Dermis blood vessel endothelial cell (primary cell): ENCODE measurements at regions not wholly inside any gene's neighbourhood (a gene's known extent, or its start where the extent isn't known, plus 50 kb on each side); places are given as distances from the start of the nearest gene placed in this dataset.
"Not testable (repeated sequence)": the region's sequence is repeated elsewhere in the genome, so short reads cannot be mapped to it uniquely, and the experiment has no call there.

ENCODE experiments used
- DNase-seq: peaks from one replicate; pipeline ENCODE4 v3.0.0; 2010

GRCh38 chr4:186814535-186815070, 90.9 kb upstream of the FAT1 start:
- DNase-seq = no peak

- no peak for DNase-seq
These were observed 95.9 kb upstream of the FAT1 start for GRCh38 chr4:186819342-186820086.

- no peak for DNase-seq
These were observed 96.8 kb upstream of the FAT1 start for GRCh38 chr4:186820391-186820891.

GRCh38 chr4:186823989-186824388, 100.3 kb upstream of the FAT1 start:
- DNase-seq = no peak

DNA sequence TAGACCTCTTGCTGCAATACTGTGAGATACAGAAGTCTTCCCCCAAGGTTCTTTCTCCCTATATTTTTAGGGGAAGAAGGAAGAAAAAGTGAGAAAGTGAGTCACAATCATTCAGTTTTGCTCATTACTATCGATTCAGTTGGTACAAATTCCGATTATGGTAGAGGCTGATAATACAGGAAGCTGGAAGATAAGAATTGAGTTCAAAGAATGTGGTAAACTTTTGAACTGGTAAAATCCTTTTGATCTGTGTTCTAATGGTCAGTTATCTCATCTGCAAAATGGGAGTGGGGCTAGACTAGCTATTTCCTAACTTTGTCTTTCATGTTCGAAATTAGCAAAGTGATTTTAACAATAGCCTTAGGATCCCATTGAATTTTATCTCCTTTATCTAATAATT, 101.4 kb upstream of the FAT1 start:
- DNase-seq = no peak

DNA sequence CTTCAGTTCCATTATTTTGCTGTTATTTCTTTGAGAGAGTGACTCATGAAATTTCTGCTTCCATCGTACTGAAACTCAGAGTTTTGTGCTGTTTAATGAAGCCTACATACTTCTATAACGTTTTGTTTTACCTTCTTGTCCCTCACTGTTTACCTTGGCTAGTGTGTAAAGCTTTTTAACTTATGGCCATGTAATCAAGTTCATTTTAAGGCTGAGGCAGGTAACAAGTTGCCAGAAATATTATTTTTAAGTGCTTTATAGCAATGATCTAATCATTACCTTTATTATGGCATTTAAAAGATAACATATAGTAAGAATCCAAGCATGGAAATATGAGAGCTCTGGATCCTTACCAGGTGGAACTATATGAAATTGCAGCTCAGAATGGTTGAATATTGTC, 102.3 kb upstream of the FAT1 start:
- DNase-seq = no peak

DNA sequence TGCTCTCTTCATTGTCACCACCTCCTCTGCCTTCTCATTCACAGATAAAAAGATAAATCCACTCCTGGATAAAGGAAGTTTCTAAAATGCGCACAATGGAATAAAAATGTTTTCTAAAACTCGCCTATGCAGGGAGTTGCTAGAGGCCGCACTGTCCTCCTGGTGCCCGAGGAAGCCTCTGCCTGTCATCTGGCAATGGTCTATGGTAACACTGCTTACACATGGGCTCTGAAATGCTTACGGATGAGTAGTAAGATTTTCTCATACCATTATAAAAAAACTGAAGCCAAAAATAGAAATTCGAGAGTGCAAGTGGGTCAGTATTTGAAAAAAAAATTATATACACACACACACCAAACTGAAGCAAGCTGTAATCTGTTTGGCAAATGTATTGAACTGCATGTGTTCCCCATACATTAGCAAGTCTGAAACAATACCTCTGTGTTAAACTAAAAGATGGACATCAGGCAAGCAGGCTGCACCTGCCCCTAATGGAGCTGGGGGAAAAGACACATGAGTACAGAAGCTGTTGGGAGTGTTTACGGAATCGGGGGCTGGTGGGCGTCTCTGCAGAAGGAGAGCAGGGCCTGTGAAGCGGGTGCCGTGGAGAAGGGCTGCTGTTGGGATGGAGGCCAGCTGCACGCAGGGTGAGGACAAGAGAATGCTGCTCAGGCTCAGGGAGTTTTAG, 103.3 kb upstream of the FAT1 start:
- no peak for DNase-seq

DNA sequence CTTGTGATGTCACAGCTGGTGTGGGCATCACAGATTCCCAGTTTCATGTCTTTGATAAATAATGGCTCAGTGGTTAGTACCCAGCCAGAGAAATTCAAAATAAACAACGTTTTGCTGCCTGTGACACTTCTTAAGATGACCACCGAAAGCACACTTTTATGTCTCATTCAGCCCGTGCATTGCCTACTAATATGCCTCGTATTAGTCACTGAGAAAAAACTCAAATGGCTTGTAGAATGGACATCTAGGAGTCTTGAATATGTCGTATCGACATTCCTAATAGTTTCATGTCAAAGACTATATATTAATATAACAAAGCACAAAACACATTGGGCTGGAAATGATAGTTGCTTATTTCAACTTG, 103.9 kb upstream of the FAT1 start:
- DNase-seq = no peak

GRCh38 chr4:186829097-186829496, 105.4 kb upstream of the FAT1 start:
- DNase-seq = no peak

- no peak for DNase-seq
These were observed 106.2 kb upstream of the FAT1 start for GRCh38 chr4:186829740-186830449.

GRCh38 chr4:186831574-186831973, 107.9 kb upstream of the FAT1 start:
- DNase-seq = no peak

GRCh38 chr4:186832906-186833305, 109.2 kb upstream of the FAT1 start:
- no peak for DNase-seq

GRCh38 chr4:186837463-186837862, 113.8 kb upstream of the FAT1 start:
- not testable (repeated sequence) for DNase-seq

GRCh38 chr4:186838295-186838694, 114.6 kb upstream of the FAT1 start:
- no peak for DNase-seq

DNA sequence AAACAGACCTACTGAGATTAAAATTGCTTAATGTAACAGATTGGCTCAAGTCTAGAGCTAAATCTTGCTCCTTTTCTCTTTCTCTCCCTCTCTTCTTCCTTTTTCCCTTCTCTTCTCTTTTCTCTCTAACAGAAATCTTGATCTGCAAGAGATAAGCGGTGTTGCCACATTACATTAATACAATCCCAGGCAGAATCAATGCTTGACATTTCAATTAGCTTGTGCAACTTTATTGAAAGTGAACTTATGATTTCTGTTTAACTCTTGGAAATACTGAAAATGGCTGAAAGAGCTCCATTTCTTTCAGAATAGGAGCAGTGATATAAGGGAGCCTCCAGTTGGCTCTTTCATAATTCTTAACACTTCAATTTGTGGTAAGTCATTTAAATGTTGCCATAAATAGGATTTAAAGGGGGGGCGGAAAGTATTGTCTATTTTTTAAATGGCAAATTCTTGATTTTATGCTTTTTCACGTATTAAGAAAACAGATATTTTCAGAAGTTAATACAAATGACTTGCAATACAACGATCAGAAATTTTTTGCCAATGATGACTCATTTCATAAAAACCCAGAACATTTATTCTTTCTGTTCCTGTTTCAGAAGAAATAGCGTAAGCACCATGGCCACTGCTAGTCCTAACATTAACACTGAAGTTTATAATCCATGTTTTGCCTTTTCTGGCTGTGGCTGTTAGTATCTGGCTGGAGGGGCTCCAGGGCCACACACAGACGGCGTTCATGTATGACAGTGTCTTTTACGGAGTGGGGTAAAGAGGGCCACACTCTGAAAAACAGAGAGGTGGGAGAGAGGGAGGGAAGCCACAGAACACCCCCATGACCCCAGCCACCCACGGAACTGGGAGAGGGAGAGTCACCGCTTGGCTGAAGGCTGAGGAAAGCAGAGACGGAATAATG, 115.7 kb upstream of the FAT1 start:
- DNase-seq = no peak

- DNase-seq = no peak
These were observed 116.6 kb upstream of the FAT1 start for GRCh38 chr4:186840222-186840701.

DNA sequence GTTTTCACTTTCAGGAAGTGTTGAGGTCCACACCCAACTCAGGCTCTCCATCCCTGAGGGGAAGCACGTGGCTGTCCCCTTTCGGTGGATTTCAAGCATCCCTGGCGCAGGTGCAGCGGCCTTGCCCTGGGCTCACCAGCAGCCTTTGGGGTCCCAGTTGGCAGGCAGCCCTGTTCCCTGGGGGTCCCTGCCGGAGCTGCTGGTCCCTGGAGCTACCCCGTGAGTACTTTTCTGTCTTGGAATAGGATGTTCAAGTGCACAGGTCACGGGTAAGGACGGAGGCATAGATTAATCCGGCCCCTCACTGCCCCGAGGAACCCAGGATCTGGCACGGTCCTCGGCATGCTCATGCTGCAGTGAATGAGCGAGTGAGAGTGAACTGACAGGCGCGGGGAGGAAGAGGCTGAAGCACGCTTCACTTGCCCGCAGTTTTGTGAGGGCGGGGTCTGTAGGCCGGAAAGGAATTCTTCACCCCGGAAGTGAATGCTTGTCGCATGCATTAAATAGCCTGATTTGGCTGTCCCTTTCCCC, 117.2 kb upstream of the FAT1 start:
- DNase-seq = no peak

- DNase-seq = no peak
These were observed 120.5 kb upstream of the FAT1 start for GRCh38 chr4:186844059-186844681.

GRCh38 chr4:186845137-186845842, 121.6 kb upstream of the FAT1 start:
- no peak for DNase-seq

DNA sequence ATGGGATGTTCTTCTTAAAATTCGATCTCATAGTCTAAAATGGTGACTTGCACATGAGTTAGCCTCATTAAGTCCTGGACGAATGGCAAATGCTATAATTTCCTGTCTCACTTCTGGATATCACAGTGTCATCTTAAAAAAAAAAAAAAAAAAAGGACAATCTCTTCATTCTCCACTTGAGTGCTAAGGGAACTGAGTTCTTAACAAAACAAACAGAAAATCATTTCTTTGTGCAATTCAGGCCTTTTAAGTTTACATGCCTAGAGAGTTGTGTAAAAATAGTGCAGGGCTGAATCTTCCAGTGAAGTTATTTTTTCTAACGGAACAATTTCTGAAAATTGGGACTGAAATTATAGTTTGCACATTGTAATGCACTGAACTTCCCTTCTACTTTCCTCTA, 122.8 kb upstream of the FAT1 start:
- DNase-seq = no peak
